ENCODE measurements at regions not wholly inside any gene's neighbourhood (a gene's known extent, or its start where the extent isn't known, plus 50 kb on each side); places are given as distances from the start of the nearest gene placed in this dataset.

GRCh38 chr12:42859612-42860011 is 270.1 kb upstream of the PRICKLE1 start:
- DNase-seq (ENCODE audit: low spot score) = no peak

GRCh38 chr12:42857106-42857505 is 267.6 kb upstream of the PRICKLE1 start:
- no peak for DNase-seq (ENCODE audit: low spot score)

- DNase-seq (ENCODE audit: low spot score) = no peak
These were observed 265.9 kb upstream of the PRICKLE1 start for GRCh38 chr12:42855362-42855950.

DNA sequence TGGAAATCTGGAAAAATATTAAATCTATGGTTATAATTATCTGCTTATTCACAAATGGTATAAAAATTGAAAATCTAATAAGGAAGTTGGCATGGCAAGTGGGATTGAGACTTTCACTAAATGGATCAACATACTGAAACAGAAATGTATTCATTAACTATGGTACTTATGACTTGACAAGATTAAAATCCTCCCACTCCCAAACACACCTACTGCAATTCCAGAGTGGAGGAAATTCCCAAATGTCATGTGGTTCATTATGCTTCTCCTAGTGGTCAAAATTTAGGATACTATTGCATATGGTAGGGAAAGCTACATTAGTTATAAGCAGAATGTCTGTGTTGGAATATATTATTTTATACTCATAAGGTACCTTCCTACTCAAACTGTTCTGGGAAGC is 265.3 kb upstream of the PRICKLE1 start:
- DNase-seq (ENCODE audit: low spot score) = no peak

DNA sequence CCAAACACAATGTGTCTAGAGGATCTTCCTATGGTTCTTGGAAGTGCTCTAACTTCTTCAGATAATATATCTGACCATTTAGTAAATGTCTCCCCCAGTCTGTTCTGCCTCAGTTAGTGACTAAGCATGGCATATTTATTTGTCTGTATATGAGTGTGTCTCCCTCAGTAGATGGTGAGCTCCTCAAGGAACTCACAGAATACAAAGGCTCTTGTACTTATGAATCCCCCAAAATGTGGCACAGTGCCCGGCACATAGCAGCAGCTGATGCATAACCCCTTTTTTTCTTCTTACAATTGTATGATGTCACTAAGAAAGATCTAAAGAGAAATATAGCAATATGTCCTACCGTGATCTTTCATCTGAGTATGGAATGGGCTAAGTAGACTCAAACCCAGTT is 264.7 kb upstream of the PRICKLE1 start:
- no peak for DNase-seq (ENCODE audit: low spot score)

- DNase-seq (ENCODE audit: low spot score) = no peak
These were observed 264.0 kb upstream of the PRICKLE1 start for GRCh38 chr12:42853370-42854140.

DNA sequence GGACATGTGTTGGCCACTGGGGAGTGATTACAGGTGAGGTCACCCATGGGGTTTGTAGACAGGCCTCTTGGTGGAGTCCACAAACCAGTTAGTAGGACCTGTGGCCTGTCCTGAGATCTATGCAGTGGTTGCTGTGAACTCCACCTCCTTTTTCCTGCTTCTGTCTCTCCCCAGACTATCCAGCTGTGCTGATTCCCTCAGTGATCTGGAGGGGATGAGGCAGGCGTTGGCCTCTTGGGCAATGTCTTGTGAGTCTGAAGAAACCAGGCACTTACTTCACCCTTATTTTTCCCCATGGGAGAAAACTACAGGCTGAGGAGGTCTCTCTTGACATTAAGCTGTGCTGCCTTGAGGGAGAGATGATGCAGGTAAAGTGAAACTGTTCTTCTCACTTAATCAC is 257.2 kb upstream of the PRICKLE1 start:
- DNase-seq (ENCODE audit: low spot score) = no peak

- DNase-seq (ENCODE audit: low spot score) = no peak
These were observed 244.5 kb upstream of the PRICKLE1 start for GRCh38 chr12:42834062-42834461.

DNA sequence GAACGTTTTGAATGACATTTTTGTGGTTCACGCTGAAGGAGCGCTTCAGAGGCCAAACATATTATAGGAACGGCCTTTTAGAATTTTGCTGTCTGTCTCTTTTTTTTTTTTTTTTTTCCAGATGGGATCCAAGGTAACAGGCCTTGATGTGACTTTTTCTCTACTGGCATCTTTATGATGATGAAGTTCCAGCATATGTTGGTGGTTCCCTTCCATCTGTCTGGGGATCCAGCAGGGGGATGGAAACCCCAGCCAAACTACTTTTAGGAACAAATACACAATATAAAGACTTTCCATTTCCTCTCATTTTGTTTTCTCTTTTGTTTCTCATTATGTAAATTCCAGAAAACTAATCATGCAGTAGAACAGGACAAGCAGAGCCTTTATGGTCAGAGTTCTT is 239.3 kb upstream of the PRICKLE1 start:
- no peak for DNase-seq (ENCODE audit: low spot score)

GRCh38 chr12:42824327-42824726 is 234.8 kb upstream of the PRICKLE1 start:
- no peak for DNase-seq (ENCODE audit: low spot score)

- no peak for DNase-seq (ENCODE audit: low spot score)
These were observed 234.1 kb upstream of the PRICKLE1 start for GRCh38 chr12:42823679-42824078.

- DNase-seq (ENCODE audit: low spot score) = no peak
These were observed 230.3 kb upstream of the PRICKLE1 start for GRCh38 chr12:42819846-42820245.

DNA sequence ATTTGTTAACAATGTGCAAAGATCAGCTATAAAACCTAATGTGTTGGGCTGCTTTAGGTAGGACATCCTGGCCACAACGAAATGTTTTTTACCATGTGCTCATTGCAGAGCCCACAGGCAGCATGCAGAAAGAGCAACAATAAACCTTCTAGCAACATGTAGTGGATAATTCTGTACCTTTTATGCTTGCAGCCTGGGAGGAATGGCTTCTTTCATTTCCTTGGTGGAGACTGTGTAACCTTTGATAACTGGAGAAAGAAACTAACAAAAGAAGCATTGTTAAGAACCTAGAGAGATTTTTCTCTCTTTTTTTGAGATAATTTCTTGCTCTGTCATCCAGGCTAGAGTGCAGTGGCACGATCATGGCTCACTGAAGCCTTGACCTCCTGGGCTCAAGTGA is 225.5 kb upstream of the PRICKLE1 start:
- DNase-seq (ENCODE audit: low spot score) = no peak

GRCh38 chr12:42812871-42813270 is 223.3 kb upstream of the PRICKLE1 start:
- DNase-seq (ENCODE audit: low spot score) = no peak

- DNase-seq (ENCODE audit: low spot score) = no peak
These were observed 222.5 kb upstream of the PRICKLE1 start for GRCh38 chr12:42812086-42812485.

DNA sequence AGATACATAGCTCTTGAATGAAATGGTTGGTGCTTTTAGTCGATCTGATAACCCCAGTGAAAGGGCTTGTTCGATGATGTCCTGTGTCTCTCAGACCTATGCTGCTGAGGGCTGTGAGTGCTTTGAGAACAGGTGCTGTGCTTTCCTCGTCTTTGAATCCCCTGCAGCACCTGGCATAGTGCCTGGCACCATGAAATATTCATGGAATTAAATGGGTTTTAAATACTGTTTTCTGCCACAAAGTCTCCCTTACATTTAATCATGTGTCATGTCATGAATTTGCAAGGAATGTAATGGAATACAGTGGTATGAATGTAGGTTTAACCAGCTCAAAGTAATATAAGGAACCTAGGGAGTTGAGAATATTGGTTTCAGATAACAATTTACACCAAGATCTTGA is 220.5 kb upstream of the PRICKLE1 start:
- DNase-seq (ENCODE audit: low spot score) = no peak

GRCh38 chr12:42809226-42809625 is 219.7 kb upstream of the PRICKLE1 start:
- no peak for DNase-seq (ENCODE audit: low spot score)

DNA sequence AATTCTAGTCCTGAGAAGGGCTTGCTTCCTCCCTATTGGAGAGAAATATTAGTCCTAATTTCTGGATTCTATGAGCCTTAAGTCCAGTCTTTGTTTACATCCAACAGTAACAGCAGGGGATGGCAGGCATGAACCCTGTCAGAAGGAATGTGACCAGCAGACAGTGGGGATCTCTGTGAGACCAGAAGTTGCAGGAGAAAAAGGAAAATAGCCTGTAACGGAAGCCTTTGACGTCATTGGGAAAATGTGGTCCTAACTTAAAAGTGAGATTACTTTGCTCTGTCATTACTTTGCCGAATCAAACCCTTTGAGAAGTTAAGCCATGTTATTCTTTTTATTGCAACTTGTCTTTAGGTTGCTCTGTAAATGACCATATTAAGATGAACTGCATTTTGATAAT is 218.2 kb upstream of the PRICKLE1 start:
- DNase-seq (ENCODE audit: low spot score) = no peak

- no peak for DNase-seq (ENCODE audit: low spot score)
These were observed 217.7 kb upstream of the PRICKLE1 start for GRCh38 chr12:42807251-42807650.

DNA sequence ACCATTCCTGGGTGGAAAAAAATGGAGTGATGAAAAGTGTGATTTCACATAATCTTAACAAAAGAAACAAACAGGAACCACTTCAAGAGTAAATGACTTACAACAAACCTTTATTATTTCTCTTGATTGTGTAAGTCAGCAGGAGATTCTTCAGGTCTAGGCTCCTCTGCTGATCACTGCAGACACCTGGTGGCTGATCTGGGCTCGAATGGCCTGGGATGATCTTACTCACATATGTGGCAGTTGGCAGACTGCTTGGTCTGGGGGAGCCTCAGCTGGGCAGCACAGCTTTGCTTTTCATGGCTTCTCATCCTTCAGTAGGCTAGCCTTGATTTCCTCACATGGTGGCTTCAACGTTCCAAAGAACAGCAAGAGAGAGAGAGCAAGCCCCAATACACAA is 215.4 kb upstream of the PRICKLE1 start:
- DNase-seq (ENCODE audit: low spot score) = no peak

DNA sequence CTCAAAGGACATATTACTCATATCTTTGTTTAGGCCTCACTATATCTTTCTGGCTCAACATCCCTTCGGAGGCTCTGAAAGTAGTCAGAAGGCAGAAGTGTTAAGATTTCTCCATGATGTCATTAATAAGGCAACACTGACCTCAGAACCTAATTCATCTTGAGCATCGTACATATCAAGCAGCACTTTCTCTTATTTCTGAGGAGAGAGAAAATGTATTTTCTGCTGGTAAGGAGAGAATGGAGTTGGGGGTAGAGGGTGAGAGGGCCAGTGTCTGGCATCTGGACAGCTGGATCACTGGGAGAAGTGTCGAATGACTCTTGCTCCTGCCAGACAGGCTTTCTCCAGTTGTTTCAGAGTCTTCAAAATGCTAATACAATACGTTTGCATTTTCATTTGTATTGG is 213.2 kb upstream of the PRICKLE1 start:
- DNase-seq (ENCODE audit: low spot score) = no peak

GRCh38 chr12:42801271-42801670 is 211.7 kb upstream of the PRICKLE1 start:
- no peak for DNase-seq (ENCODE audit: low spot score)

- no peak for DNase-seq (ENCODE audit: low spot score)
These were observed 210.4 kb upstream of the PRICKLE1 start for GRCh38 chr12:42799966-42800365.

DNA sequence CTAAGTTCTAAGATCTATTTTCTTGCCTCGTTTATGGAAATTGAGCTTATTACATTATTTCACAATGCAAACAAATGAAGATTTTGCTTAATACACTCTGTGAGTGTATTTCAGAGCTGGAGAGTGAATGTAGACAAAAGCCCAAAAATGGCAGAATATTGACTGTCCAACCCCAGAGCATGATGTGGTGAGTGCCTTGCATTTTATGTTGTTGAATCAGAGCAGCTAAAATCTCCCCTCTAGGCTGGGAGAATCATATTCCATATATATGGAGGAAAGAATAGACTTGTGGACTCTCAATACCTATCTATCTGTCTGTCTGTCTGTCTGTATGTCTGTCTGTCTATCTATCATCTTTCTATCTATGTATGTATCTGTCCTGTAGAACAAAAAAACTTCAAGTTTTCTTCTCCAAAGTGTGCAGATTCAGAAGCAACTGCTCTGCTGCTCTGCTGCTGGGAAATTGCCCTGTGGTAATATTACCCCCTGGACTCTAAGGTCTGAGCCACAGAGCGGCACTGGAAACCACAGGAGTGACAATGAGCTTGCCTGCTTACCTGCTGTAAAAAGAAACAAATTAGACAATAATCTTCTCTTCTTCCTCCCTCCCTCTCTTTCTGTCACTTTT is 209.4 kb upstream of the PRICKLE1 start:
- no peak for DNase-seq (ENCODE audit: low spot score)
